SK-N-SH treated with all-trans-retinoic acid at 6 μM for 48 hours (cell line): ENCODE measurements at regions not wholly inside any gene's neighbourhood (a gene's known extent, or its start where the extent isn't known, plus 50 kb on each side); places are given as distances from the start of the nearest gene placed in this dataset.

Source experiments
- ATAC-seq: fragments of 200-7000 bp; cut with Tn5 transposase; 3 replicates; pipeline ENCODE4 v1.9.1; 2020; ENCODE audit warnings: mild to moderate bottlenecking, moderate library complexity
- ARNTL ChIP-seq: fragments of 450-650 bp; formaldehyde crosslinking; IDR thresholded peaks from 2 replicates; pipeline ENCODE4 v1.5.0; 2020; ENCODE audit warnings: low read depth, mild to moderate bottlenecking, moderate library complexity, borderline replicate concordance
- BACH2 ChIP-seq: fragments of 250-450 bp; sonication (Bioruptor Pico); IDR thresholded peaks from 2 replicates; pipeline ENCODE4 v1.9.0; 2021; ENCODE audit warnings: mild to moderate bottlenecking, borderline replicate concordance
- CREB5 ChIP-seq: fragments of 250-450 bp; sonication (Bioruptor Pico); IDR thresholded peaks from 2 replicates; pipeline ENCODE4 v1.5.1; 2020; ENCODE audit warnings: low read depth, mild to moderate bottlenecking, moderate library complexity
- CSDC2 ChIP-seq: fragments of 250-450 bp; sonication (Bioruptor Pico); IDR thresholded peaks from 2 replicates; pipeline ENCODE4 v1.5.0; 2020; ENCODE audit warnings: mild to moderate bottlenecking, moderate library complexity
- CSRNP3 ChIP-seq: fragments of 250-450 bp; sonication (Bioruptor Pico); IDR thresholded peaks from 2 replicates; pipeline ENCODE4 v1.5.1; 2021; ENCODE audit warnings: mild to moderate bottlenecking, moderate library complexity
- ESRRG ChIP-seq: fragments of 250-450 bp; sonication (Bioruptor Pico); IDR thresholded peaks from 2 replicates; pipeline ENCODE4 v1.6.1; 2021; ENCODE audit warnings: mild to moderate bottlenecking
- GLIS3 ChIP-seq: fragments of 250-450 bp; sonication (Bioruptor Pico); IDR thresholded peaks from 2 replicates; pipeline ENCODE4 v1.5.0; 2020; ENCODE audit warnings: mild to moderate bottlenecking, moderate library complexity
- ISL1 ChIP-seq: fragments of 250-450 bp; sonication (Bioruptor Pico); IDR thresholded peaks from 2 replicates; pipeline ENCODE4 v2.1.2; 2022; ENCODE audit warnings: mild to moderate bottlenecking, moderate library complexity
- OSR1 ChIP-seq: fragments of 250-450 bp; sonication (Bioruptor Pico); IDR thresholded peaks from 2 replicates; pipeline ENCODE4 v1.8.0; 2022; ENCODE audit warnings: moderate library complexity, mild to moderate bottlenecking, inconsistent platforms
- PATZ1 ChIP-seq: fragments of 250-450 bp; sonication (Bioruptor Pico); IDR thresholded peaks from 2 replicates; pipeline ENCODE4 v1.8.0; 2020; ENCODE audit warnings: mild to moderate bottlenecking, moderate library complexity, borderline replicate concordance
- POU6F1 ChIP-seq: fragments of 250-450 bp; sonication (Bioruptor Pico); IDR thresholded peaks from 2 replicates; pipeline ENCODE4 v1.8.0; 2021; ENCODE audit warnings: low read depth, mild to moderate bottlenecking, moderate library complexity, borderline replicate concordance
- PPARA ChIP-seq: fragments of 250-450 bp; sonication (Bioruptor Pico); IDR thresholded peaks from 2 replicates; pipeline ENCODE4 v1.5.0; 2020; ENCODE audit warnings: mild to moderate bottlenecking, borderline replicate concordance
- RARB ChIP-seq: fragments of 250-450 bp; sonication (Bioruptor Pico); IDR thresholded peaks from 2 replicates; pipeline ENCODE4 v1.8.0; 2021; ENCODE audit warnings: mild to moderate bottlenecking, moderate library complexity
- SNAI2 ChIP-seq: fragments of 250-450 bp; sonication (Bioruptor Pico); IDR thresholded peaks from 2 replicates; pipeline ENCODE4 v1.5.0; 2020; ENCODE audit warnings: mild to moderate bottlenecking, moderate library complexity
- TSHZ2 ChIP-seq: fragments of 250-450 bp; sonication (Bioruptor Pico); IDR thresholded peaks from 2 replicates; pipeline ENCODE4 v1.5.0; 2020; ENCODE audit warnings: mild to moderate bottlenecking, moderate library complexity
- ZFP3 ChIP-seq: fragments of 250-450 bp; sonication (Bioruptor Pico); IDR thresholded peaks from 2 replicates; pipeline ENCODE4 v1.5.0; 2020; ENCODE audit warnings: mild to moderate bottlenecking, moderate library complexity
- ZFP30 ChIP-seq: fragments of 450-650 bp; formaldehyde crosslinking; IDR thresholded peaks from 2 replicates; pipeline ENCODE4 v1.5.0; 2022; ENCODE audit warnings: mild to moderate bottlenecking, moderate library complexity
- ZNF565 ChIP-seq: fragments of 450-650 bp; formaldehyde crosslinking; conservative IDR thresholded peaks from 2 replicates; pipeline ENCODE4 v1.5.0; 2020; ENCODE audit warnings: low read depth, mild to moderate bottlenecking, moderate library complexity

- TF ChIP-seq RARB (CRISPR knock-in tag) (no peak), ZFP30 (CRISPR knock-in tag) (no peak), CREB5 (no peak), BACH2 (CRISPR knock-in tag) (no peak), ZNF565 (no peak), PPARA (no peak)
Measured at GRCh38 chr12:124497658-124498057, 69.8 kb downstream of the NCOR2 start (continued).

GRCh38 chr12:124497039-124497438 lies 70.4 kb downstream of the NCOR2 start:
- no peak for ATAC-seq
- no peak for TF ChIP-seq POU6F1

- no peak for TF ChIP-seq ZNF565
- TF ChIP-seq OSR1 (CRISPR knock-in tag), result no peak
- TF ChIP-seq PPARA, result no peak
- no peak for TF ChIP-seq CSDC2
- TF ChIP-seq POU6F1, result no peak
- no peak for TF ChIP-seq GLIS3 (CRISPR knock-in tag)
- TF ChIP-seq ISL1, result no peak
- TF ChIP-seq TSHZ2 (CRISPR knock-in tag), result no peak
- TF ChIP-seq CSRNP3 (CRISPR knock-in tag), result no peak
- no peak for TF ChIP-seq RARB (CRISPR knock-in tag)
- TF ChIP-seq ESRRG (CRISPR knock-in tag), result no peak
- TF ChIP-seq ZFP3 (CRISPR knock-in tag), result no peak
- no peak for TF ChIP-seq ARNTL (CRISPR knock-in tag)
- TF ChIP-seq SNAI2 (CRISPR knock-in tag), result no peak
- TF ChIP-seq CREB5, result no peak
- no peak for TF ChIP-seq PATZ1 (CRISPR knock-in tag)
Measured at GRCh38 chr12:124496584-124496983, 70.8 kb downstream of the NCOR2 start.

More at GRCh38 chr12:124496584-124496983, 70.8 kb downstream of the NCOR2 start:
- ATAC-seq, result no peak
